Hematopoietic multipotent progenitor cell treated with erythropoietin and hydrocortisone succinate and interleukin-3 and kit ligand, for 6 days (in vitro differentiated cells): ENCODE measurements at regions not wholly inside any gene's neighbourhood (a gene's known extent, or its start where the extent isn't known, plus 50 kb on each side); places are given as distances from the start of the nearest gene placed in this dataset.
"Not testable (repeated sequence)": the region's sequence is repeated elsewhere in the genome, so short reads cannot be mapped to it uniquely, and the experiment has no call there.

Experiments used
- DNase-seq: peaks from one replicate; pipeline ENCODE4 v3.0.0-alpha.2; 2015

- no peak for DNase-seq
Measured at GRCh38 chr6:4677011-4677750, 99.0 kb upstream of the CDYL start.

DNA sequence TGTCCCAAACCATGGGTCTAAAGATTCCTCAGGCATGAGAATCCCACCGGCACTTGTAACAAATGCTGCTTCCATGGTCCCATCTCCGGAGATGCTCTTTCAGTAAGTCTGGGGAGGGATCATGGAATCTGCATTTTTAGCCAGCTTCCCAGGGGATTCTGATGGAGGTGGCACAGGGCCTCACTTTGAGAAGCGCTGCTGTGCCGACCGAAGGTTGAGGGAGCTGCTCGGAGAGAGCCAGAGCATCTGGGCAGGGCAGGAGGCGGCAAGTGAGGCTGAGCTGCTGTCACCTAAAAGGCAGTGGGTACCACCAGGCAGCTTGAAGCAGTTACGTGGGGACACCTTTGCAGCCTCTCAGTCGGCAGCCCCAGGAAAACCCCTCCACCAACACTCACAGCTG is 100.2 kb upstream of the CDYL start:
- DNase-seq = no peak

GRCh38 chr6:4675121-4675520 is 101.1 kb upstream of the CDYL start:
- DNase-seq = no peak

- DNase-seq = no peak
Measured at GRCh38 chr6:4673861-4674260, 102.3 kb upstream of the CDYL start.

DNA sequence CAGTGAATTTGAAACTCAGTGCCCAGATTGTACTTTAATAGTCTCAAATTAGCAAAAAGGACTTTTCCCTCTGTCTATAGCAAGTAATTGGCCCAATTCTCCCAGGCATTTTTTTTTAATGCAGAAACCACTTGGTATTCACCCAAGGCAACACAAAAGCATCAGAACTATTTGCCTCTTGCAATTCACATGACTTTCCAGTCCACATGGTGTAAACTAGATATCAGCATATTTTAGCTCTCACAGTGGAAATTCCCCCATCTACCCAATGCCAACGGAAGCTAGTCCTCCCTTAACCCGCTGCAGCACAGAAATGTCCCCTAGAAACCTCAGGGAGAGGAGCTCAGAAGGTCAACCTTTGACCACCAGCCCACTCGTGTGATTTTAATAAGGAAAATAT is 103.4 kb upstream of the CDYL start:
- no peak for DNase-seq

- no peak for DNase-seq
Measured at GRCh38 chr6:4671587-4672115, 104.6 kb upstream of the CDYL start.

DNA sequence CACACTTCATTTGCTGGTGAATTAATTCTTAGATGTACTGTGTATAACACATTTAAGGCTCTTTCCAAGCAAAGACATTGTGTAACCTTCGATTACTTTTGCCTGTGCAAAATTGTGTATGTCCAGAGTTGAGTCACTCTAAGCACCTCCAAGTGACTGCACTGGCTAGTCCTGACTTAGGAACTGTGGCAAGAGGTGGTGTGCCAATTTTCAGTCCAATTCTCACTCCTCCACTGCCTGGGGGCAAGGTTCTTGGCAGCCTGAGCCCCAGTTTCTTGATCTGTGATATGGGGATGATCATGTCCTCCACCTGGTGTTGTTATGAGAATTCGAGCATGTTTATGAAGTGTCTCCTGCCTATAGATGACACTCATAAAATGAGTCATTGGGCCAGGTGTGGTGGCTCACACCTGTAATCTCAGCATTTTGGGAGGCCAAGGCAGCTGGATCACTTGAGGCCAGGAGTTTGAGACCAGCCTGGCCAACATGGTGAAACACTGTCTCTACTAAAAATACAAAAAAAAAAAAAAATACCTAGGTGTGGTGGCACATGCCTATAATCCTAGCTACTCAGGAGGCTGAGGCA is 105.3 kb upstream of the CDYL start:
- DNase-seq = no peak

DNA sequence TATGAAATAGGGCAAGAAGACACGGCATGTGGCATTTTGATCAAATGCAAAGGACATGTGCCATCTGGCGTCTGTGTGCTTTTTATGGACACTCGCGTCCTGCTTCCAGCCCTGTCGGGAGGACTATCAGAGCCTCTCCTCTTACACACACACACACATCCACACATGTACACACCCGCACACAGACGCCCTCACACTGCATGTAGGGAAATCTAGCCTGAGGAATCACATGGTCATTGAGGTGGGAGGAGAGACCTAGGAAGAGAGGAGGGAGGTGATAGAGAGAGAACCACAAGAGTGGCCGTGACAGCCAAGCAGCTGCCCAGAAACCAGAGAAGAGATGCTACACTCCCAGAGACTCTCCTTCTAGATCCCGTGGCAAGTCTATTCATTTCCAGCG is 105.9 kb upstream of the CDYL start:
- no peak for DNase-seq

- DNase-seq = no peak
Measured at GRCh38 chr6:4668271-4669179, 107.7 kb upstream of the CDYL start.

DNA sequence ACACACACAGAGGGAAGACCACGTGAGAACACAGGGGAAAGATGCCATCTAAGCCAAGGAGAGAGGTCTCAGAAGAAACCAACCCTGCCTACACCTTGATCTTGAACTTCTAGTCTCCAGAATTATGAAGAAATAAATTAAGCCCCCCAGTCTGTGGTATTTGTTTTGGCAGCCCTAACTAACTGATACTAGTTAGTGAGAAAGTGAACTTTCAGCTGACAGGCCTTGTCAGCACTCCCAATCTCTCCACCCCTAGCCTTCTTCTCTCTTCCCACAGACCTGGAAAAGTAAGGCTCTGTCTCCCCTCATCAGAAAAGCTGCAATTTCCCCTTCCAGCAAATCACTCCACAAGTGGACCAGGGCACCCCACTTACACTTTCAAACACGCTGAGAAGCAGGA is 108.6 kb upstream of the CDYL start:
- no peak for DNase-seq

DNA sequence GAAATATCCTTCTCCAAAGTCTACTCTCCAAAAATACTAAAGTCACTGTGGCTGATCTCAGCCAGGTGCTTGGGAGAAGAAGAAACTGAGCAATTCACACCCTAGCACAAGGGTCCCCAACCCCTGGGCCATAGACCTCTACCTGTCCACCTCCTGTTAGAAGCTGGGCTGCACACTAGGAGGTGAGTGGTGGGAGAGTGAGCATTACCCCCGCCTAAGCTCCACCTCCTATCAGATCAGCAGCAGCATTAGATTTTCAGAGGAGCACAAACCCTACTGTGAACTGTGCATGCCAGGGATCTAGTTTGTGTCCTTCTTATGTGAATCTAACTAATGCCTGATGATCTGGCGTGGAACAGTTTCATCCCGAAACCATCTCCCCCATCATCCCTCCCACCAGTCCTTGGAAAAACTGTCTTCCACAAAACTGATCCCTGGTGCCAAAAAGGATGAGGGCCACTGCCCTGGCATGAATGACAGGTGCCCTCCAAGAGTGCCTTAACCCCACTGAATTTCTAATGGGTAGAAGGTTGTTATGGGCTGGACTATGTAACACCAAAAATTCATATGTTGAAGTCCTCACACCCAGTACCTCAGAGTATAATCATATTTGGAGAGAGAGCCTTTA is 109.2 kb upstream of the CDYL start:
- DNase-seq = no peak

DNA sequence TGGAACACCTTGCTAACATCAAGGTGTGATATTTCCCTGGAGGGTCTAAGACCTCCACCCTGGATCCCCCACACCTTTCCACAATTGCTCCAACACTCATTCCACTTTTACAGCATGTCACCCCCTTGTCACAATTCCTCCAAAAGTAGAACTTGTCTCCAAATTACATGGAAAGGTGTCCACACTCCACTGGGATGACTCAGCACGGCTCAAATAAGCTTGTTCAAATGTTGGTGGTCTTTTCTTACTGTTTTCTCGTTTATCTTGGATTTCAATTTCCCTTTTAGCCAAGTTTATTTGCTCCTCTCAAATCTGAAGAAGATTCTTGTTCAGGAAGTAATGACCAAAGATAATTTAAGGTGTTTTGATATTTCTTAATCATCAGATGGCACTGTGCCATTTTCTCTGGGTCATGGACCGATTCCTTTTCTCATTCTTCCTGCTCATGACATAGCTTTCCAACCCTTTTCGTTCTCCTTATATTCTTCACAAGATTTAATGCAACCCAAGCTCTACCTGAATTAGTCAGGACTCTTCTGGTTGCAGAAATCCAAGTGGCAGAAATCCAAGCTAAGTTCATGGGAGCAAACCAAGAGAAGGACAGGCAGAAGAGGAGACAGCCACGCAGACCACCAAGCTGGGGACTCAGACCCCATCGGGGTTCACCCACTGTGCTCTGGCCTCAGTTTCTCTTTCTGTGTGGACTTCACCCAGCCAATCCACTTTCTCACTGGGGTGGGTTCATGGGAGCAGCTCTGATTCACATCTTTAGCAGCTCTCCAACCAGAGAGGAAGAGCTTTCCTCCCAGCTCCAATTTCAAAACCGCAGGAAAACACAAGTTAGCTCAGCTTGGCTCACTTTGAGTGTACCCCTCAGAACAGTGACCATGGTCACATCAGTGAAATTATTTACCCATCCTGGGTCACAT is 110.5 kb upstream of the CDYL start:
- DNase-seq = no peak

- no peak for DNase-seq
Measured at GRCh38 chr6:4664911-4665310, 111.3 kb upstream of the CDYL start.

GRCh38 chr6:4664117-4664626 is 112.0 kb upstream of the CDYL start:
- no peak for DNase-seq

- DNase-seq = no peak
Measured at GRCh38 chr6:4662886-4663285, 113.3 kb upstream of the CDYL start.

GRCh38 chr6:4661391-4661790 is 114.8 kb upstream of the CDYL start:
- DNase-seq = no peak

DNA sequence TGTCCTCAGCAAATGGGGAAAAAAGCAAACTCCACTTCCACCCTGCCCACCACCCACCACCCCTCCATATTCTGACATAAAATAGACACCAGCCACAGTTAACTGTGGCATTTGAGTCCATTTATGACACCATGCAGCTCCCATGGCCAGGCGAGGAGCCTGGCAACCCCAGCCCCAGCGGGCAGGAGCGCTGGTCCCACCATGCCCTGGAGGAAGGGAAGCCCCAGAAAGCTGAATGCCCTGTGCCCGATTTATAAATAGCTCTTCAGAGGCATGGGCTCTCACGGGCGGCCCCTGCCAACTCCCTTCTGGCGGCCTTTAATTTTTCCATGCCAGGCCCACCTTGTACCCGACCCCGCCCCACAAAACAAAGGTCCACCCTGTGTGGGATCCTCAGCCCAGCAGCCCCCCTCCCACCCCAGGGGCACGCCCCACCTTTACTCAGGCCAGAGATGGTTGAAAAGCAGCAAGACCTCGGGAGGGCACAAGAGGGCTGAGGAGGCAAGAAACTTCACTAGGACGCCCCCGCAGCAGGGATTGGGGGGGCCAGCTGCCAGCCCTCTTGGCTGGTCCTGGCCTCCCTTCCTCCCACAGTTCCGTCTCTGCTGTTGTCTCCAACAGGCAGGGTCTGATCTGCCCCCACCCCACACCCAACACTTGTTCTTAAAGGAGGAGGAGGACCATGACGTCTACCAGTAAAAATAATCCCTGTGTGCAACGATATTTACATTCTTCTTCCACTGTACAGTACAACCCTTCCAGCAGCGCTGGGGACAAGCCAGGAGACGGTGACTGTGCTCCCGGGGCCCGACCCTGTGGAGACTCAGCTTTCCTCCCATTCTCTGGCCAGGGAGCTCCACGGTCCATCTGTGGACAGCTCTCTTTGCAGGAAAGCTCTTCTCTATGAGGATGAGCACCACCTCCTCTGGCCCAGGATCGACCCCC is 115.6 kb upstream of the CDYL start:
- no peak for DNase-seq

GRCh38 chr6:4659719-4660118 is 116.5 kb upstream of the CDYL start:
- DNase-seq = not testable (repeated sequence)

DNA sequence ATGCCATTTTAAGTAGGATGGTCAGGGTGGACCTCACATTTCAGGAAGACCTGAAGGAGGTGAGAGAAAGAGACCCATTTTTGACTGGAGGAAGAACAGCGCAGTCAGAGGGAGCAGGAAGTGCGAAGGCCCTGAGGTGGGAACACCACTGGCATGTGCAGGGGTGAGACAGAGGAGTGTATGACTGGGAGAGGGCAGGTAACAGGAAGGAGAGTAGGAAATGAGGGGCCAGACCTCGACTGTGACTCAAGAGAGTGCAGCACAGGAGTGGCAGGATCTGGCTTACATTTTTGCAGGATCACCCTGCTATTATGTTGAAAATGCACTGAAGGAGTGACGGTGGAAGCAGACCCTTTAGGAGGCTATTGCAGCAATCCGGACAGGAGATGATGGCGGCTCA is 117.7 kb upstream of the CDYL start:
- DNase-seq = no peak

DNA sequence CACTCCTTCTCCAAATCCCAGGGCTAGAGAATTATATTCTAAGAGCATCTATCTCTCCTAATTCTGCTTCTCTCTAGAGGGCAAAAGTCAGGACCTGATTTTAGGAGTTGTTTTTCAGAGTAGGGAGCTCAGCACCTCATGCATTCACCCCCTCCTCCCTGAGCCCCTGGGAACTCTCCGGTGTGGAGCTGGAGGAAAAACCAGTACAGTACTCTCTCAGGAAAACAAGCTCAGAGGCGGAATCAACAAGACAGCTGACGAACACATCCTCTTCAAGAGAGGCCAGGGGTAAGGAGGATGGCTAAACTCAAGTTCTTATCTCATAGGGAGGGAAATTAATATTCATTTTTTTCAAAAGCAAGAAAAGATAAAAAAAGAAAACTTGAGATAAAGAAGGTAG is 120.1 kb upstream of the CDYL start:
- DNase-seq = no peak
